NOMO-1 (cell line): ENCODE measurements at regions not wholly inside any gene's neighbourhood (a gene's known extent, or its start where the extent isn't known, plus 50 kb on each side); places are given as distances from the start of the nearest gene placed in this dataset.

Experiments
- DNase-seq, 2 experiments: peaks; one replicate each; lab custom pipeline; 2025; ENCODE audit not compliant: unreplicated experiment in 2 of 2; lab: John Stamatoyannopoulos, UW

GRCh38 chr9:118360036-118360435 lies 655.8 kb downstream of the TLR4 start:
- no peak for DNase-seq

DNA sequence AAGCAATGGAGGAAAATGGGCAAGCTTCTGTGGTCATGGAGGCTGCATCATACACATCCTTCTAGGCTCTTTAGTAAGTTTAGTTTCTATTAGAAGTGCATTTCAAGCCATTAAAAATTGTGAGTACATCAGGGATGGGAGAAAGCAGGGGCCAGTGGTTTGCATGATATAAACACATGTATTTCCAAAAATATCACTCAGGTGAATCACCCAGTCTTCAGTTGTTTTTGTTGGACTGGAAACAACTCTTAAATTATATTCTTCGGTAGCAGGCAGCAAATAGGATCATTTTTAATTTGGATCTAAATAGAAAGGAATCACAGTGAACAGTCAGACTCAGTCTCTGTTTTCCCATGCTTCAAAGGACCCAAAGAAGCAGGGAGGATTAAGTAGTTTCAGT lies 657.9 kb downstream of the TLR4 start:
- no peak for DNase-seq

DNA sequence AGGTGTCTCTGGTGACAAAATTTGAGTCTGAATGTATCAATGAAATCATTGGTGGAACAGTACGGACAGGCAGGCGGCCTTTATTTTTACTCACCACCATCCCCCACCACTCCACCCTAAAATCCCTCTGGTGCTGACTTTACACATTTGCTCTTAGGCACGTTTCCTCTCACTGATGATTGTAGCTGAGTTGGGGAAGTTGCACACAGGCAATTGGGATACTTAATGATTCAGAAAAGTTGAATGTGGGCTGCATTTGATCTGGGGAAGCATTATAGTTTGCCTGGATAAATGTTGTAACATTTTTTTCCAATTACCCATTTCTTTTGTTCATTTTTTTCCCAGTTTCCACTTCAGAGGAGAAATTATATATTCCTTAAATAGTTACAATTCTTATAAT lies 658.4 kb downstream of the TLR4 start:
- DNase-seq, result no peak

DNA sequence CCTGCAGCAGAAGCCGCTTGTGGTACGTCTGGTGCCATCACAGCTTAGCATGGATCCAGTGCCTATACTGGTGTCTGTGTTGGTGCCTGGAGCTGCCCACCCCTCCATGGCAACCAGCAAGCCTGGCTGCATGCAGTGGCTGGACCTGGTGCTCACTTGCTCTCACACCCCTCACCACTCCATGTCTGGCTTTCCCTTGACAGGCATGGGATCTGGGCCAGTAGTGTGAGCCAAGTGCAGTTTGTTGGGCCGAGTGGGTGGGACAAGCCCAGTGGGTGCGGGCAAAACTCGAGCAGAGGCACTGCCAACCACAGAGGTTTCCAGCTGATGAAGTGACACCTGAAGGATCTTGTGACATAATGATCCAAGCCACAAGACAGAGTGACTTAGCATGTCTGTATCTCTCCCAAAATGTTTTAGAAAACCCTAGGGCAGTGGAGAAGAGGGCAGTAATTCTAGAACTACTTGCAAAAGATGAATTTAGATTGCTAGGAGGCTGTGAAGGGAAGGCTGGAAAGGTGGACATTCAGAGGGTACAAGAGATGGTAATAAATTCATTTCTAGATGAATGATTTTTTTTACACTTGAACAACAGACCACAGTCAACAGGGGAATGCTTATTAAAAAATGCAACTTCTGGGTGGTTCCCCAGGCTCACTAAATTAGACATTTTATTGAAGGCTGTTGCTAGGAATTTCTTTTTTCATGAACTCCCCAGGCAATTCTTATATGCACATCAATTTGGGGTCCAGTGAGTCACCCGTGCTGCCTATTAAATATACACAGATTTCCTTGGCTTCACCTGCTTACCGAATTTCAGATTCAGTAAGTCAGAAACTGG lies 660.3 kb downstream of the TLR4 start:
- DNase-seq, result no peak

- no peak for DNase-seq
Observed at GRCh38 chr9:118366228-118366627, 662.0 kb downstream of the TLR4 start.

- no peak for DNase-seq
Observed at GRCh38 chr9:118367383-118367782, 663.2 kb downstream of the TLR4 start.

GRCh38 chr9:118384531-118385100 lies 680.4 kb downstream of the TLR4 start:
- DNase-seq, result no peak

DNA sequence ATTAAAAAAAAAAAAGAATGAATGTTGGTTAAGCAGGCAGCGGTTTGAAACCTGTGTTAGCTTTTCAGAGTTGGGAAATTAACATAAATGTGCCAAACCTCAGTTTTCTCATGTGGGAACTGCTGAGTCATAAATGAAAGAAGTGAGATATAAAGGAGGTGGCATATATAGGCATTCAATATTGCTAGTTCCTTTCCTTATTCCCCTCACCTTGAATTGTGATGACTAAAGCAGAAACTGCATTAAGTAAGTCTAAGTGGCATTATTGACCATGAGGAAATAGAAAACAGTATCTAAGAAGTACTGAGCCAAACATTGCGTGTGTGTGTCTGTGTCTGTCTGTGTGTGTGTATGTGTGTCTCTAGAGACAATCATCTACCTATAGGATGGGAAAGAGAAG lies 691.2 kb downstream of the TLR4 start:
- no peak for DNase-seq

DNA sequence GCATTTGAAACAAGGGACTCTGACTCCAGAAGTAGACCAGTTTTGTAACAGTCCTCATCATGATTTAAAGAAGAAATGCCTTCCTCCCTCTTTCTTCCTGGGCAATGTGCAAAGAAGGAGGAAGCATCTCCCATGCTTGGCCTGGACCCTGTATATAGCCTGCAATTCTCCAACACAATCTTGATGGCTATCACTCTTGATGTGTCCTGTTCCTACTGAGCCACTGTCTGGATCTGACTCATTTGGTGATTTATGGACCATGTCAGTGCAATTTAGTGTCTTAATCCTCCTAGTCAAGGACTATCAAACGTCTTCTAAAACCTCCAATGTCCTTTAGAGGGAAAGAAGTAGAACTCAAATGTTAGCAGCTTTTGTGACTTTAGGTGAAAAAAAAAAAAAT lies 697.3 kb downstream of the TLR4 start:
- no peak for DNase-seq

DNA sequence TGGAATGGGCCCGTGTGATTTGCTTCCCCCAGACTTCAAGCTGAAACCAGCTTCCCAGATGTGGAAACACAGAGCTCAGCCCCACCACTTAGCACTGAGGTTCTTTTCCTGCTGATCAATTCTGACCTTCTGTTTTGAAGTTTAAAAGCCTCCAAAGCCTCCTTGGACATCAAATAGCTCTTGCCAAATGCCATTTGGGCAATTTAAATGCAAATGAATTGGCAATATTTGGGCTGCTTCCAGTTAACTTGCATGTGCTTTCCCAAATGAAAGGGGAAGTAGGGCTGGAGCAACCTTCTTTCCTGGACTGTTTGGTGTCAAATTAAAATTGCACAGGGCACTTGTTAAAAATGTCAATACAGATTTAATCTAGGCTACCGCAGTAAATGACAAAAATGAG lies 710.5 kb downstream of the TLR4 start:
- no peak for DNase-seq

DNA sequence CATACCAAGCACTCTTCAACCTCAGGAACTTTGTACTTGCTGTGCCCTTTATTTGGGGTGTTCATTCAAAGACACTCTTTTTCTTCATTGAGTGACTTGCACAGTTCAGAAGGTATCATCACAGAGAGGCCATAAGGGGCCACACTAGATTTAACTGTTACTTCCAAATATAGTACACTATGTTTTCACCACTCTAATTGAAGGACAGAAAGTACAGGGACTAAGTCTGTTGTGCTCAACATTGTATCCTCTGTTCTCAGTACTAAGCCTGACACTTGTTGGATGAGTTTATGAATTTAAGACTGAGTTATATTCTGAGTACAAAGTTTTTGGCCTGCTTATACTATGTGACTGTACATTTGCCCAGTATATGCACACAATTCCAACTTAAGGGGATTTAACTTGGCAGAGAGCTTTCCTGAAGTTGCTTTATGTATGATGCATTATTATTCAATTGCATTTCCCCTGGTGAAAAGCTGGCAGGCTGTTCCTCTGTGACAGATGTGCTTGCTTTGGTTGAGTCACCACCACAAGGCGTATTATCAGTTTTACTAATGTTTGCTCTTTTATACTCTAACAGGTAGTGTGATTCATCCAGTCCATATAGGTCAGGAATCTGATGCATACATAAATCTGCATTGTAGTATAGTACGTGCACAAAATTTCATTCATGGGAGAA lies 714.8 kb downstream of the TLR4 start:
- no peak for DNase-seq

- DNase-seq, result no peak
Observed at GRCh38 chr9:118419676-118420075, 715.5 kb downstream of the TLR4 start.

DNA sequence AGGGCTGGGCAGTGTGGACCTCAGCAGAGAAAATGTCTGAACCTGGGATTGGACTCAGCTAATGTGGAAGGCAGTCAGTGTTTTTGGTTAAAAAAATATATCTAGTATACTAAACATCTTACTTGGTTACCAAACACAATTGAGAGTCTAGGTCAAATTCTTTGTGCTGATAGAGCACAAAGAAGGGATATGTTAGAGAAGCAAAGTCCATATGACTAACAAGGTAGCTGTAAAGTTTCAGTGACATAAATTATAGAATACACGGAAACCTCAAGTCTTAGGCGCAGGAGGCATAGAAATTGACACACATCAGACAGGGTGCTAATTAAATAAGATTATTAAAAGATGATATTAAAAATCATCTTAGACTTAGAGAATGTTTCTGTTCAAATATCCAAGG lies 718.3 kb downstream of the TLR4 start:
- DNase-seq, result no peak

- no peak for DNase-seq
Observed at GRCh38 chr9:118423021-118423420, 718.8 kb downstream of the TLR4 start.

- DNase-seq, result no peak
Observed at GRCh38 chr9:118423721-118424120, 719.5 kb downstream of the TLR4 start.

DNA sequence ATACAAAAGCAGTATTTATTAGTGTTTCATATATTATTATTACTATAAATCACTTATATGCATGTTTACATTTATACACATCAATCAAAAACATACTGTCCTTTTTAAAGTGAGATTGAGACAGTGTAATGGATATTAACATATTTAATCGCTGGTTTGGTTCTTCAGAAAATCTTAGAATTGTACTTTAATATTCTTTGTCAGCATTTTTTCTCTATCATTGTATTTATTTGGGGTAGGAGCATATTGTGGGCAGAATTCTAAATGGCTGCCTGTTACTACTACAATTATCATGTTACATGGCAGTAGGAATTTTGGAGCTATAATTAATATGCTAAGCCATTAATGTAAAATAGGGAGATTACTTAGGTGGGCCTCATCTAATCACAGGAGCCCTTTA lies 722.6 kb downstream of the TLR4 start:
- no peak for DNase-seq

DNA sequence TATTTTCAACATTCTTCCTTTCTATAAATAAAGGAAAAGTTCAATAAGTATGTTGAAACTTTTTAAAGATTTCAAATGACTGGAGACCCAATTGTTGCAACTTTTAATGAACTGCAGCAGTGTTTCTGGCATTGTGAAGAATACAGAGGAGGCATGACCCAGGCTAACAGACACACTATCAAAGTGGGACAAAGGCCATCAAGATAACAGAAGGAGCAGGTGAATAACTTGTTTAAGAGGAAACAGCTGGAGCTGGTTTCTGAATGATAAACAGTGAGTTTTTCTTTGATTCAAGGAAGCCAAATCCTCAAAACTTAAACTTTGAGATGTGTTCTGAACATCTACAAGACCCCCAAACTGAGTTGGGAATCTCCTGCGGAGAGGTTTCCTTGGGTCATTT lies 734.6 kb downstream of the TLR4 start:
- no peak for DNase-seq

DNA sequence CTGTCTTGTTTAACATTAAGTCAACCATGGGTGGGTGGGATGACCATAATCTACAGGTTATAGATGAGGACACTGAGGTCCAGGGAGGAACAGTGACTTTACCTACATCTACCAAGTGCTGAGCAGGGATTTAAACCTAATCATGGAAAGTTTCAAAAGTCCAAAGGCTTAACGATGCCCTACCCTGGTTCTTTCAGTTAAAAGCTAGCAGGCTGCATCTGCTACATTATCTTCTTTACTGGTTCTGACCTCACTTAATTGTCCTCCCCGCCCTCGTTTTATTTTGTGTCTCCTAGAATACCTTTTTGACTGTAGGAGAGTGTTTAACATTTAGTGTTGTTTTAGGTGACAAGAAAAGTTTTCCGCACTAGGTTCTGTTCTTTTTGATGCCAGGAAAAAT lies 735.2 kb downstream of the TLR4 start:
- no peak for DNase-seq

- no peak for DNase-seq
Observed at GRCh38 chr9:118444403-118444802, 740.2 kb downstream of the TLR4 start.

DNA sequence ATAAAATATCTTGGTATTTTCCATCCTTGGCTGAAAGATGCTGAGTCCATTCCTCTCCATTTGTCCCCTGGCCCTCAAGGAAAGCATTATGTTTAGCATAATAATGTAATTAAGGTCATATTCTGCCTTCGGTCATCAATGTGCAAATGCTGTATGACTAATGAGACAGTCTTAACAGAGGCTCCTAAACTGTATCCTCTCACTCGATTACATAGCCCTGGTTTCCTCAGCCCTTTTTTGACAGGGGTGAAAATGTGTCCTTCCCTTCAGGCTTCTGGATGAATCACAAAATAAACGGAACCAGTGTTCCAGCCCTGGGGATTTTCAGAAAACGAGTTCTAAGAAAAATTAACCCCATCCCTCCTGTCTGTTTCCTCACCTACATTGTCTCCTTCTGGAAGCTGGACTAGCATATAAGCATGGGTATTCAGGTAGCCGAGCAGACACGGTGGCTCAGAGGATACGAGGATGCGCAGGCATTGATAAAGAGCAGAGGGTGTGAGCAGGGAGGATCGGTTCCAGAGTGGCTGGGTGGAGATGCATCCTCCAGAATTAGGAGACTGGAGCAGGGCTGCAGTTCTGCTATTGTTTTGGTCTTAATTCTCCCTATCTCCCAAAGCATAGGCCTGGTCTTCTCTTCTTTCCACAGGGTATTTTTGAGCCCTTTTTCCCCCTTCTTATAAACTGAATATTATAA lies 742.9 kb downstream of the TLR4 start:
- no peak for DNase-seq

DNA sequence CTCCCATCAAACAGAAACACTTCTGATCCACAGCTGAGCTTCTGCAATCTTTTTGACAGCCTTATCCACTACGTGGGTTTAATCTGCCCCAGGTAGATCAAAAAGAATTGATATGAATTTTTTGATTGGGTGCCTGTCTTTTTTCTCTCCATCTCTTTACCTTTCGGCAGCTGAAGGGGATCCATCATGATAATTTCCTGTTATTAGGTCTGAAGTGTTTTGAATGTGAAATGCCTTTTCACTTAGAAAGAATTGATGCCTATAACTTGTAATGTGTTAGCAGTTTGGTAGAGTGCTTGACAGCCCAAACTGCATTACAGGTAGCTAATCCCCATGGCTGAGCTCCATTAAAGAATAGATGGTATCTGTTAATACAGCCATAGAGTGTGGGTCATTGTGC lies 745.4 kb downstream of the TLR4 start:
- DNase-seq, result no peak
